B cell (primary cell): ENCODE measurements at regions not wholly inside any gene's neighbourhood (a gene's known extent, or its start where the extent isn't known, plus 50 kb on each side); places are given as distances from the start of the nearest gene placed in this dataset.

ENCODE experiments used
- ATAC-seq: fragments of 200-7000 bp; cut with Tn5 transposase; one replicate; pipeline ENCODE4 v1.10.0; 2021; ENCODE audit warnings: low read depth, mild to moderate bottlenecking, moderate number of reproducible peaks, moderate library complexity
- CTCF ChIA-PET: fragments of 350-600 bp; sonication (Branson Sonifier 250); formaldehyde crosslinking; loops from one replicate; lab custom pipeline; 2021; ENCODE audit warnings: antibody characterized with exemption, inconsistent platforms; lab: Charles Lee
- POLR2A ChIA-PET: fragments of 350-600 bp; sonication (Branson Sonifier 250); formaldehyde crosslinking; loops from one replicate; lab custom pipeline; 2021; ENCODE audit warnings: antibody characterized with exemption; lab: Charles Lee
- DNase-seq: peaks from one replicate; pipeline ENCODE4 v3.0.0; 2013
- H2AFZ ChIP-seq: 2 replicates; pipeline ENCODE4 v1.6.1; 2012; ENCODE audit warnings: mild to moderate bottlenecking, low read depth, low read length; ENCODE audit not compliant: insufficient read depth, poor library complexity, severe bottlenecking
- H3K27ac ChIP-seq, 2 donors: 1 replicate in 1 of 2; 2 replicates in 1 of 2; pipeline ENCODE4 v1.5.1; 2012 to 2013; ENCODE audit warnings: low read length in 2 of 2, mild to moderate bottlenecking in 2 of 2, moderate library complexity in 1 of 2
- H3K27me3 ChIP-seq, 4 experiments: fragments of 200-600 bp in 1 of 4; sonication (generic) in 1 of 4; replicated peaks in 1 of 4; 1 replicate in 2 of 4; 2 replicates in 2 of 4; pipeline versions ENCODE4 v1.6.1 to v1.7.0; 2013 to 2016; ENCODE audit warnings: low read length in 3 of 4, mild to moderate bottlenecking in 2 of 4, mixed read lengths in 1 of 4, moderate library complexity in 1 of 4; ENCODE audit not compliant: insufficient read depth in 4 of 4, control insufficient read depth in 3 of 4; ENCODE audit errors: control extremely low read depth in 1 of 4
- H3K36me3 ChIP-seq, 2 experiments: replicated peaks in 1 of 2; 1 replicate in 1 of 2; 2 replicates in 1 of 2; pipeline versions ENCODE4 v1.6.1 to v1.7.1; 2013; ENCODE audit warnings: low read length in 1 of 2; ENCODE audit not compliant: insufficient read depth in 2 of 2, control insufficient read depth in 1 of 2; ENCODE audit errors: control extremely low read depth in 1 of 2, extremely low read depth in 1 of 2
- H3K4me1 ChIP-seq, 2 donors: fragments of 200-600 bp in 1 of 2; sonication (generic) in 1 of 2; 1 replicate in 1 of 2; 2 replicates in 1 of 2; pipeline versions ENCODE4 v1.5.1 to v1.6.1; 2013 to 2017; ENCODE audit warnings: low read length in 2 of 2; ENCODE audit not compliant: control insufficient read depth in 2 of 2, insufficient read depth in 2 of 2
- H3K4me2 ChIP-seq: replicated peaks from 2 replicates; pipeline ENCODE3; 2012; ENCODE audit warnings: mild to moderate bottlenecking, low read depth, low read length; ENCODE audit not compliant: poor library complexity, severe bottlenecking
- H3K4me3 ChIP-seq, 5 experiments: fragments of 200-600 bp in 1 of 5; sonication (generic) in 1 of 5; 1 replicate in 3 of 5; 2 replicates in 2 of 5; pipeline versions ENCODE4 v1.5.1 to v1.7.0; 2011 to 2016; ENCODE audit warnings: low read length in 4 of 5, mild to moderate bottlenecking in 4 of 5, low read depth in 2 of 5, control low read depth in 1 of 5, moderate library complexity in 1 of 5; ENCODE audit not compliant: insufficient read depth in 1 of 5; ENCODE audit errors: control extremely low read depth in 1 of 5, extremely low read depth in 1 of 5
- H3K79me2 ChIP-seq: fragments of 200-600 bp; sonication (generic); one replicate; pipeline ENCODE4 v1.6.0; 2016; ENCODE audit warnings: low read length; ENCODE audit not compliant: control insufficient read depth, insufficient read depth
- H3K9ac ChIP-seq: fragments of 200-600 bp; sonication (generic); 2 replicates; pipeline ENCODE4 v1.6.1; 2017; ENCODE audit warnings: mild to moderate bottlenecking, low read length, moderate library complexity
- H3K9me3 ChIP-seq, 3 donors: one replicate each; pipeline versions ENCODE4 v1.6.1 to v1.7.1; 2013; ENCODE audit warnings: low read length in 2 of 3; ENCODE audit not compliant: control insufficient read depth in 2 of 3, insufficient read depth in 1 of 3; ENCODE audit errors: control extremely low read depth in 1 of 3
- H4K20me1 ChIP-seq: 2 replicates; pipeline ENCODE4 v1.6.0; 2012; ENCODE audit warnings: mild to moderate bottlenecking, low read length; ENCODE audit not compliant: insufficient read depth, control insufficient read depth, poor library complexity, severe bottlenecking
- H3K27ac Mint-ChIP-seq: one replicate; pipeline ENCODE4 v1.8.0; 2021; ENCODE audit warnings: mixed read lengths
- H3K27me3 Mint-ChIP-seq: one replicate; pipeline ENCODE4 v1.8.0; 2021; ENCODE audit warnings: mixed read lengths
- H3K4me1 Mint-ChIP-seq: one replicate; pipeline ENCODE4 v1.8.0; 2021; ENCODE audit warnings: mixed read lengths
- H3K4me3 Mint-ChIP-seq: one replicate; pipeline ENCODE4 v1.8.0; 2021; ENCODE audit warnings: mixed read lengths
- H3K9me3 Mint-ChIP-seq: one replicate; pipeline ENCODE4 v1.8.0; 2022; ENCODE audit warnings: mixed read lengths; ENCODE audit not compliant: insufficient read depth
- EZH2 ChIP-seq: IDR thresholded peaks from 2 replicates; pipeline ENCODE4 v1.6.1; 2012; ENCODE audit warnings: borderline replicate concordance, low read depth, mild to moderate bottlenecking, moderate library complexity, low read length; ENCODE audit not compliant: insufficient read depth, poor library complexity, severe bottlenecking
- WGBS: methylation state at CpG from one replicate; pipeline ENCODE4 v1.1.5; 2013; ENCODE audit warnings: missing lambda C conversion rate; ENCODE audit not compliant: insufficient coverage; 5-methylcytosine and 5-hydroxymethylcytosine counted together
- intact Hi-C: fragments of 100-400 bp; cut with micrococcal nuclease; formaldehyde crosslinking; loops from one replicate; pipeline ENCODE4 v1.10.0; 2022
- TF ChIP-seq, protein P1 (sequence below): fragments of 200-600 bp; IDR thresholded peaks from one replicate; pipeline ENCODE4 v1.8.0; 2022; ENCODE audit warnings: antibody characterized with exemption, mild to moderate bottlenecking

DNA sequence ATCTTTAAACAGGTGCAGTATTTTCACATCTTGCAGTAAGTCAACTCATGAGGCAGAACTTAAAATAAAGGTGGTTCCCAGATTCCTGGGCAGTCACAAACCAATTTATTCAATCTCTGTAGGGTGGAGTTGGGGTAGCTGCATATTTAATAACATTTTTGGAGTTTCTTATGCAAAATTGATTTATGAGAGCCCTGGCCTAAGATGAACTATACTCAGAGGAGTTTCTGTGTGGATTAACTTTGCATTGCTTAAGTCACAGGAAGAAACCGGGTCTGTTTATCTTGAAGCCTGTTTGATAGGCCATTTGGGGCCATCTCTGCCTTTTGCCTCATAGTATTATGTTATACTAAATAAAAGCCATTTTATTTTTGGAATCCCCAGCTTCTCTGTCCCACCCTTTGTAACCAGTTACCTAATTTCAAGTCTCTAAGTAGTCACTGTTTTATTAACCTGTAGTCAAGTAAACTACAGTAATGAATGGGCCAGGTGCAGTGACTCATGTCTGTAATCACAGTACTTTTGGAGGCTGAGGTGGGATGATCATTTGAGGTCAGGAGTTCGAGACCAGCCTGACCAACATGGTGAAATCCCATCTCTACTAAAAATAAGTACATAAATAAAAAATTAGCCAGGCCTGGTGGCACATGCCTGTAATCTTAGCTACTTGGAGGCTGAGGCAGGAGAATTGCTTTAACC is 104.4 kb upstream of the FAM3C start:
- Mint-ChIP-seq H3K4me3 (no peak overlapping the region), H3K4me1 (peaks cover 6% of the 10 kb centered on the region), H3K27me3 (no peaks in the 10 kb centered on the region), H3K9me3 (peaks cover 9% of the 10 kb centered on the region), H3K27ac (no peak overlapping the region)
- ChIA-PET POLR2A (no interaction called here), CTCF (no interaction called here)
- H2AFZ ChIP-seq: no peak overlapping the region
- intact Hi-C loops: no loop called here
- H3K9ac ChIP-seq: no peak overlapping the region
- H3K27ac ChIP-seq: no peak overlapping the region
- ATAC-seq (no peak), DNase-seq (no peak)
- H3K79me2 ChIP-seq: no peaks in the 10 kb centered on the region
- no peak overlapping the region for H3K4me2 ChIP-seq
- no peaks in the 10 kb centered on the region for H3K27me3 ChIP-seq
- H3K4me1 ChIP-seq: peaks cover 0 to under 1% of the 10 kb centered on the region in 2 donors
- no CpG with 5 or more reads among the region's 2 CpGs for WGBS
- H3K9me3 ChIP-seq: peaks cover 4 to 12% (median 5%) of the 10 kb centered on the region in 3 donors
- no peaks in the 10 kb centered on the region for H4K20me1 ChIP-seq
- H3K4me3 ChIP-seq: no peak overlapping the region
- TF ChIP-seq, protein P1, sequence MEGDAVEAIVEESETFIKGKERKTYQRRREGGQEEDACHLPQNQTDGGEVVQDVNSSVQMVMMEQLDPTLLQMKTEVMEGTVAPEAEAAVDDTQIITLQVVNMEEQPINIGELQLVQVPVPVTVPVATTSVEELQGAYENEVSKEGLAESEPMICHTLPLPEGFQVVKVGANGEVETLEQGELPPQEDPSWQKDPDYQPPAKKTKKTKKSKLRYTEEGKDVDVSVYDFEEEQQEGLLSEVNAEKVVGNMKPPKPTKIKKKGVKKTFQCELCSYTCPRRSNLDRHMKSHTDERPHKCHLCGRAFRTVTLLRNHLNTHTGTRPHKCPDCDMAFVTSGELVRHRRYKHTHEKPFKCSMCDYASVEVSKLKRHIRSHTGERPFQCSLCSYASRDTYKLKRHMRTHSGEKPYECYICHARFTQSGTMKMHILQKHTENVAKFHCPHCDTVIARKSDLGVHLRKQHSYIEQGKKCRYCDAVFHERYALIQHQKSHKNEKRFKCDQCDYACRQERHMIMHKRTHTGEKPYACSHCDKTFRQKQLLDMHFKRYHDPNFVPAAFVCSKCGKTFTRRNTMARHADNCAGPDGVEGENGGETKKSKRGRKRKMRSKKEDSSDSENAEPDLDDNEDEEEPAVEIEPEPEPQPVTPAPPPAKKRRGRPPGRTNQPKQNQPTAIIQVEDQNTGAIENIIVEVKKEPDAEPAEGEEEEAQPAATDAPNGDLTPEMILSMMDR: no peak
- TF ChIP-seq EZH2: no peak
- H3K36me3 ChIP-seq: no peaks in the 10 kb centered on the region

DNA sequence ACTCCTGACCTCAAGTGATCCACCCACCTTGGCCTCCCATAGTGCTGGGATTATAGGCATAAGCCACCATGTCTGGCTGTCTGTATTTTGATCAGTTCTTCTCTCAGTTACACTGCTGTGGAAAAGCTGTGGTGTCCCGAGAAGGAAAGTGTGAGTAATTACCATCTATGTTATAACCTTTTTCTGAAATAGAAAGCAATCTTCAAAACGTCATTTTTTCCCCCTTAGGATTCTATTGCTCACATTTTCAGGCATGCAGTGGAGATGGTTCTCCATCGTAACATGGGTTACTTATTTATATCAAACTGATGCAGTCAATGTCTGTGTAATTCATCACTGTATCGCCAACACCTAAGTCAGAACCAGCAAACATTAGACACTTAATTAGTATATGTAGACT is 103.5 kb upstream of the FAM3C start:
- intact Hi-C loops: no loop called here
- Histone ChIP-seq H3K79me2 (no peaks in the 10 kb centered on the region), H3K27ac (no peak overlapping the region), H3K4me1 (peaks cover 0 to 3% of the 10 kb centered on the region in 2 donors), H3K9ac (no peak overlapping the region), H4K20me1 (no peaks in the 10 kb centered on the region), H3K36me3 (no peaks in the 10 kb centered on the region), H3K4me3 (no peak overlapping the region), H3K9me3 (peaks cover 0 to 8% (median 3%) of the 10 kb centered on the region in 3 donors), H3K4me2 (no peak overlapping the region), H3K27me3 (no peaks in the 10 kb centered on the region), H2AFZ (no peak overlapping the region)
- DNase-seq: no peak
- POLR2A ChIA-PET: no interaction called here
- TF ChIP-seq EZH2: no peak
- TF ChIP-seq, protein P1: no peak
- Mint-ChIP-seq H3K4me1 (peaks cover 11% of the 10 kb centered on the region), H3K27ac (no peak overlapping the region), H3K27me3 (no peaks in the 10 kb centered on the region), H3K9me3 (peaks cover 8% of the 10 kb centered on the region), H3K4me3 (no peak overlapping the region)
- WGBS: no CpG with 5 or more reads among the region's 4 CpGs
- ATAC-seq: no peak
- CTCF ChIA-PET: interaction anchor here (0.6 kb wide), 1 partner anchor 47 kb away, joined by 3 read pairs; no protein-coding TSS in a partner anchor
